ENCODE measurements at regions not wholly inside any gene's neighbourhood (a gene's known extent, or its start where the extent isn't known, plus 50 kb on each side); places are given as distances from the start of the nearest gene placed in this dataset.

DNA sequence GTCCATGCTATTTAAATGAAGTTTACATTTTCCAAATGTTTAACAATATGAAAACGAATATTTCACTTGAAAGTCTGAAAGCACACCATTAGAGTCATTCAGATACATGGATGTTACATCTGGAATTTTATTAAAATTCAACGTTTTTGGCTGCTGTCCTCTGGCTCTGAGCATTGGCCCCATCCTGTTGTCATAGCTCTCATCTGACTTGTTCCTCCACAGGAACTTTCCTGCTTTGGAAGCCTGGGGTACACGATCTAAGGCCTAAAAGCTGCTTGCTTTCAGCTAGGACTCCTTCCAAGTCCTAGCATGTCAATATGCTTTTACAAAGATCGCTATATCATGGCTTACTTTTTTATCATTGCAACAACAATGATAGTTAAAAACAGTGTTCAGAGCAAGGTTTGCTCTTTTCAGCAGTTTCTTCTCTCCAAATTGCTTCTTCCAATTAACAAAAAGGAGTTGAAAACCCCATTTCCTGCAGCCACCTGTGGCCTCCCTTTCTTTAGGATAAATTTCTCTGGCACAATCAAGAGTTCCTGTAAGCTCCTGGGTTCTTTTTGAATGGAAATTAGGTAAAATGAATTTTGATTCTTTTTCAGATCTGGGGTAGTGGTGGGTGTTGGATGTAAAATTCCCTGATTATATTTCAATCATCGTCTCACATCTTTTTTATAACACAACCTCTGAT, 413.4 kb upstream of the AGA start:
- TF ChIP-seq SPI1 (IDR thresholded peaks at IDR 0.05; ENCODE audit: borderline replicate concordance, low read depth) (no peak), GABPA (IDR thresholded peaks at IDR 0.05; ENCODE audit: low read depth) (no peak), POLR2AphosphoS5 (IDR thresholded peaks at IDR 0.05; ENCODE audit: low read depth) (no peak)
- TF ChIP-seq, protein P1, sequence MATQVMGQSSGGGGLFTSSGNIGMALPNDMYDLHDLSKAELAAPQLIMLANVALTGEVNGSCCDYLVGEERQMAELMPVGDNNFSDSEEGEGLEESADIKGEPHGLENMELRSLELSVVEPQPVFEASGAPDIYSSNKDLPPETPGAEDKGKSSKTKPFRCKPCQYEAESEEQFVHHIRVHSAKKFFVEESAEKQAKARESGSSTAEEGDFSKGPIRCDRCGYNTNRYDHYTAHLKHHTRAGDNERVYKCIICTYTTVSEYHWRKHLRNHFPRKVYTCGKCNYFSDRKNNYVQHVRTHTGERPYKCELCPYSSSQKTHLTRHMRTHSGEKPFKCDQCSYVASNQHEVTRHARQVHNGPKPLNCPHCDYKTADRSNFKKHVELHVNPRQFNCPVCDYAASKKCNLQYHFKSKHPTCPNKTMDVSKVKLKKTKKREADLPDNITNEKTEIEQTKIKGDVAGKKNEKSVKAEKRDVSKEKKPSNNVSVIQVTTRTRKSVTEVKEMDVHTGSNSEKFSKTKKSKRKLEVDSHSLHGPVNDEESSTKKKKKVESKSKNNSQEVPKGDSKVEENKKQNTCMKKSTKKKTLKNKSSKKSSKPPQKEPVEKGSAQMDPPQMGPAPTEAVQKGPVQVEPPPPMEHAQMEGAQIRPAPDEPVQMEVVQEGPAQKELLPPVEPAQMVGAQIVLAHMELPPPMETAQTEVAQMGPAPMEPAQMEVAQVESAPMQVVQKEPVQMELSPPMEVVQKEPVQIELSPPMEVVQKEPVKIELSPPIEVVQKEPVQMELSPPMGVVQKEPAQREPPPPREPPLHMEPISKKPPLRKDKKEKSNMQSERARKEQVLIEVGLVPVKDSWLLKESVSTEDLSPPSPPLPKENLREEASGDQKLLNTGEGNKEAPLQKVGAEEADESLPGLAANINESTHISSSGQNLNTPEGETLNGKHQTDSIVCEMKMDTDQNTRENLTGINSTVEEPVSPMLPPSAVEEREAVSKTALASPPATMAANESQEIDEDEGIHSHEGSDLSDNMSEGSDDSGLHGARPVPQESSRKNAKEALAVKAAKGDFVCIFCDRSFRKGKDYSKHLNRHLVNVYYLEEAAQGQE (IDR thresholded peaks at IDR 0.05; ENCODE audit: insufficient replicate concordance, low read depth), result no peak
- TF ChIP-seq, protein P2, sequence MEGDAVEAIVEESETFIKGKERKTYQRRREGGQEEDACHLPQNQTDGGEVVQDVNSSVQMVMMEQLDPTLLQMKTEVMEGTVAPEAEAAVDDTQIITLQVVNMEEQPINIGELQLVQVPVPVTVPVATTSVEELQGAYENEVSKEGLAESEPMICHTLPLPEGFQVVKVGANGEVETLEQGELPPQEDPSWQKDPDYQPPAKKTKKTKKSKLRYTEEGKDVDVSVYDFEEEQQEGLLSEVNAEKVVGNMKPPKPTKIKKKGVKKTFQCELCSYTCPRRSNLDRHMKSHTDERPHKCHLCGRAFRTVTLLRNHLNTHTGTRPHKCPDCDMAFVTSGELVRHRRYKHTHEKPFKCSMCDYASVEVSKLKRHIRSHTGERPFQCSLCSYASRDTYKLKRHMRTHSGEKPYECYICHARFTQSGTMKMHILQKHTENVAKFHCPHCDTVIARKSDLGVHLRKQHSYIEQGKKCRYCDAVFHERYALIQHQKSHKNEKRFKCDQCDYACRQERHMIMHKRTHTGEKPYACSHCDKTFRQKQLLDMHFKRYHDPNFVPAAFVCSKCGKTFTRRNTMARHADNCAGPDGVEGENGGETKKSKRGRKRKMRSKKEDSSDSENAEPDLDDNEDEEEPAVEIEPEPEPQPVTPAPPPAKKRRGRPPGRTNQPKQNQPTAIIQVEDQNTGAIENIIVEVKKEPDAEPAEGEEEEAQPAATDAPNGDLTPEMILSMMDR (IDR thresholded peaks at IDR 0.05; ENCODE audit: insufficient read depth, low read length), result no peak
- Histone ChIP-seq H3K4me3 (replicated peaks; ENCODE audit: insufficient read depth, low read length) (no peak overlapping the region), H3K27ac (replicated peaks) (no peak overlapping the region), H3K27me3 (ENCODE audit: insufficient read depth, poor library complexity, severe bottlenecking) (no peaks in the 10 kb centered on the region)
- no peak for DNase-seq (ENCODE audit: low read depth in 1 of 2, low spot score in 1 of 2)

DNA sequence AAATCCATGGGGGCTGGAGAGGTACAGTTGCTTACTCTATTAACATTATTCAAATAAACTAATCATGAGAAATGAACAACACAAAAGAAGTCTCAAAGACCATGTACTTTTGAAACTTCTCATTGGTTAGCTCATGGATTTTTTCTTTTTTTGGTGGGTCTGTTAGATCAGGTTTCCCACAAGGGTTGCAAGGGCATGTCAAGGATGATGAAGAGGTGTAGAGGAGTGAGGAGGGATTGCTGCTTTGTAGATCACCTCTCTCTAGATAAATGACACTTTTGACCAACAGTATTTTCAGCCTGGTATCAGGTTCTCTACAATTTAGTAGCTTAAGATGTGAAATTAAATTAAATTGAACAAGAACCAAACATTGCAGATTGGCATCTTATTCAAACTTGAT, 417.9 kb upstream of the AGA start:
- TF ChIP-seq, protein P1 (IDR thresholded peaks at IDR 0.05; ENCODE audit: insufficient replicate concordance, low read depth), result no peak
- TF ChIP-seq SPI1 (IDR thresholded peaks at IDR 0.05; ENCODE audit: borderline replicate concordance, low read depth), result no peak
- no peak for TF ChIP-seq GABPA (IDR thresholded peaks at IDR 0.05; ENCODE audit: low read depth)
- TF ChIP-seq, protein P2 (IDR thresholded peaks at IDR 0.05; ENCODE audit: insufficient read depth, low read length), result no peak
- TF ChIP-seq POLR2AphosphoS5 (IDR thresholded peaks at IDR 0.05; ENCODE audit: low read depth), result no peak
- DNase-seq (ENCODE audit: low read depth in 1 of 2, low spot score in 1 of 2), result no peak
- no peaks in the 10 kb centered on the region for H3K27me3 ChIP-seq (ENCODE audit: insufficient read depth, poor library complexity, severe bottlenecking)
- H3K27ac ChIP-seq (replicated peaks), result no peak overlapping the region
- H3K4me3 ChIP-seq (replicated peaks; ENCODE audit: insufficient read depth, low read length), result no peak overlapping the region

DNA sequence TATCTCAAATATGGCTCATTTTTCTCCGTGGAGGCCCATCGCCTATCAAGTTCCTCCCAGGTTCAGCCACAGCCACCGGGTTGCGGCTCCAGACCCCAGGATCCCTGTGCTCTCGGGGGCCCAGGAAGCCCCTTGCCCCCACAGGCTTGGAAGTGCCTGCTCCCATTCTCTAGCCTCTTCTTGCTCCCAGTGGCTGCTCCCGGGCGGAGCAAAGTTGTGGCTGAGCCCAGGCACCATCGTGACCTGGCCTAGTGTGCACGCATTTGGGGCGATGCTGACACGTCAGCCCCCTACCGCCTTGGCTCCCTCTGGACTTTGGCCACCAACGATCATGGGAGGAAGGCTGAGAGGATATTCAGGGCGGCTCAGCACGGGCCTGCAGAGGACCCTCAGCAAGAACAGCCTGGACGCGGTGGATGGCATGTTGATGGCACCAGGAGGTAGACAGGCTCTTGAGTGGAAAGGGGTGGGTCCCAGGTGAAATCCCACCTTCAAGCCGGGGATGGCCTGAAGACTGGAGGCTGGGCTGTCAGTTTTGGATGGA, 419.4 kb upstream of the AGA start:
- Histone ChIP-seq H3K4me3 (replicated peaks; ENCODE audit: insufficient read depth, low read length) (no peak overlapping the region), H3K27me3 (ENCODE audit: insufficient read depth, poor library complexity, severe bottlenecking) (no peaks in the 10 kb centered on the region), H3K27ac (replicated peaks) (no peak overlapping the region)
- DNase-seq (ENCODE audit: low read depth in 1 of 2, low spot score in 1 of 2), result no peak
- TF ChIP-seq, protein P1 (IDR thresholded peaks at IDR 0.05; ENCODE audit: insufficient replicate concordance, low read depth), result no peak
- TF ChIP-seq, protein P2 (IDR thresholded peaks at IDR 0.05; ENCODE audit: insufficient read depth, low read length), result no peak

Data from HL-60 (cell line).